K562 (cell line): ENCODE measurements at regions not wholly inside any gene's neighbourhood (a gene's known extent, or its start where the extent isn't known, plus 50 kb on each side); places are given as distances from the start of the nearest gene placed in this dataset.

Source experiments
- ATAC-seq: fragments of 200-7000 bp; cut with Tn5 transposase; 3 replicates; pipeline ENCODE4 v1.9.1; 2020; ENCODE audit warnings: moderate library complexity
- BruUV-seq: library from RNA; stranded (reverse); fragments of 400-500 nt; replicated peaks from 2 replicates; lab custom pipeline; 2021; lab: Mats Ljungman, UMichigan
- CTCF ChIA-PET: fragments of 300-600 bp; formaldehyde crosslinking; extraction: SDS; loops from one replicate; lab custom pipeline; 2021; ENCODE audit warnings: low intra/inter-chr PET ratio; lab: Yijun Ruan, JAX
- POLR2A ChIA-PET: fragments of 300-600, 350-650 bp; sonication (Branson Sonifier 250); formaldehyde crosslinking; extraction: SDS; loops from one replicate; lab custom pipeline; 2021; ENCODE audit warnings: antibody characterized with exemption, inconsistent platforms; lab: Yijun Ruan, JAX
- DNase-seq, 4 experiments: peaks; one replicate each; pipeline versions ENCODE4 v3.0.0 to v3.0.0-alpha.2; 2011 to 2018; ENCODE audit warnings: low spot score in 3 of 4, mixed read lengths in 3 of 4; ENCODE audit errors: extremely low read depth in 1 of 4
- FAIRE-seq: peaks from 2 replicates; lab custom pipeline; 2011; peaks lifted over from hg19 to GRCh38; lab: Jason Lieb, UNC
- H2AFZ ChIP-seq: 2 replicates; pipeline ENCODE4 v1.6.0; 2011; ENCODE audit warnings: low read depth, low read length, control low read depth, inconsistent platforms
- H3K27ac ChIP-seq: fragments of 200-600 bp; 3 replicates; pipeline ENCODE4 v1.8.0; 2011; ENCODE audit warnings: low read depth, mild to moderate bottlenecking, control low read depth, inconsistent platforms, low read length, moderate library complexity, mixed read lengths; ENCODE audit errors: extremely low read depth
- H3K27me3 ChIP-seq, 2 experiments: fragments of 300-600 bp in 1 of 2; 2 replicates in 1 of 2; 3 replicates in 1 of 2; pipeline versions ENCODE4 v1.6.0 to v1.8.0; 2011; ENCODE audit warnings: inconsistent platforms in 2 of 2, low read length in 2 of 2, mild to moderate bottlenecking in 1 of 2, mixed read lengths in 1 of 2, moderate library complexity in 1 of 2; ENCODE audit not compliant: control insufficient read depth in 2 of 2, insufficient read depth in 2 of 2
- H3K36me3 ChIP-seq: fragments of 300-600 bp; 3 replicates; pipeline ENCODE4 v1.8.0; 2011; ENCODE audit warnings: mild to moderate bottlenecking, low read length, inconsistent platforms; ENCODE audit not compliant: control insufficient read depth, insufficient read depth
- H3K4me1 ChIP-seq, 2 experiments: fragments of 200-600 bp in 1 of 2; replicated peaks in 1 of 2; 2 replicates in 1 of 2; 3 replicates in 1 of 2; pipeline versions ENCODE4 v1.5.1 to v1.8.0; 2011; ENCODE audit warnings: inconsistent platforms in 2 of 2, low read length in 2 of 2, mild to moderate bottlenecking in 1 of 2, mixed read lengths in 1 of 2, moderate library complexity in 1 of 2; ENCODE audit not compliant: control insufficient read depth in 2 of 2, insufficient read depth in 2 of 2
- H3K4me2 ChIP-seq: 2 replicates; pipeline ENCODE4 v1.6.1; 2011; ENCODE audit warnings: low read length, control low read depth, inconsistent platforms, mixed read lengths; ENCODE audit not compliant: insufficient read depth
- H3K4me3 ChIP-seq: fragments of 200-600 bp; sonication (generic), shearing (Covaris generic); 2 replicates; pipeline ENCODE4 v1.5.1; 2016; ENCODE audit warnings: control low read depth, inconsistent platforms
- H3K79me2 ChIP-seq: fragments of 200-600 bp; 3 replicates; pipeline ENCODE4 v1.8.0; 2011; ENCODE audit warnings: low read length, inconsistent platforms; ENCODE audit not compliant: control insufficient read depth, insufficient read depth
- H3K9ac ChIP-seq, 2 experiments: 2 replicates each; pipeline versions ENCODE4 v1.6.0 to v1.6.1; 2011; ENCODE audit warnings: low read depth in 2 of 2, low read length in 2 of 2, control low read depth in 1 of 2, inconsistent platforms in 1 of 2, mild to moderate bottlenecking in 1 of 2, mixed read lengths in 1 of 2; ENCODE audit not compliant: insufficient read depth in 1 of 2
- H3K9me1 ChIP-seq: one replicate; pipeline ENCODE4 v1.6.0; 2011; ENCODE audit warnings: inconsistent platforms, mild to moderate bottlenecking, low read length, moderate library complexity; ENCODE audit not compliant: control insufficient read depth, insufficient read depth
- H3K9me3 ChIP-seq: replicated peaks from 2 replicates; pipeline ENCODE4 v1.5.1; 2011; ENCODE audit warnings: low read depth, low read length, inconsistent platforms; ENCODE audit not compliant: control insufficient read depth, insufficient read depth
- H4K20me1 ChIP-seq: replicated peaks from 2 replicates; pipeline ENCODE4 v1.6.1; 2011; ENCODE audit warnings: low read length, inconsistent platforms, mixed read lengths; ENCODE audit not compliant: control insufficient read depth, insufficient read depth
- CCAR2 ChIP-seq: fragments of 200-400 bp; formaldehyde crosslinking; IDR thresholded peaks from 2 replicates; pipeline ENCODE4 v1.6.1; 2017; ENCODE audit warnings: mild to moderate bottlenecking, low read depth, low read length
- KHSRP ChIP-seq: fragments of 450-650 bp; IDR thresholded peaks from 2 replicates; pipeline ENCODE4 v1.6.1; 2017
- NCOA2 ChIP-seq, 2 experiments: fragments of 450-650 bp; IDR thresholded peaks; 2 replicates each; pipeline ENCODE4 v1.6.1; 2018; ENCODE audit warnings: mild to moderate bottlenecking in 2 of 2, moderate library complexity in 1 of 2; ENCODE audit not compliant: partially characterized antibody in 2 of 2
- NFE2L1 ChIP-seq: fragments of 450-650 bp; IDR thresholded peaks from 2 replicates; pipeline ENCODE4 v1.6.1; 2016; ENCODE audit warnings: missing genetic modification characterization, low read depth, mild to moderate bottlenecking, missing compliant biosample characterization, moderate library complexity, borderline replicate concordance
- PHB2 ChIP-seq: fragments of 450-650 bp; IDR thresholded peaks from 2 replicates; pipeline ENCODE4 v1.6.1; 2017; ENCODE audit warnings: low read depth
- PML ChIP-seq: IDR thresholded peaks from 2 replicates; pipeline ENCODE4 v1.6.1; 2012; ENCODE audit warnings: low read length, inconsistent platforms
- ZFP1 ChIP-seq: fragments of 450-650 bp; formaldehyde crosslinking; IDR thresholded peaks from 2 replicates; pipeline ENCODE4 v1.4.0; 2020; ENCODE audit warnings: mild to moderate bottlenecking, mixed read lengths
- in situ Hi-C: fragments of 300-500 bp; cut with MboI; formaldehyde crosslinking; loops from 4 replicates; pipeline ENCODE4 v1.15.0; 2018; ENCODE audit warnings: inconsistent platforms, mixed read lengths
- intact Hi-C: fragments of 100-400 bp; cut with micrococcal nuclease; formaldehyde crosslinking; loops from 2 replicates; pipeline ENCODE4 v1.14.2; 2022
- TF ChIP-seq, protein P1 (sequence below), 2 experiments: fragments of 450-650 bp; IDR thresholded peaks; 2 replicates each; pipeline ENCODE4 v1.6.1; 2018; ENCODE audit warnings: mild to moderate bottlenecking in 2 of 2, low read depth in 1 of 2; ENCODE audit not compliant: partially characterized antibody in 2 of 2

GRCh38 chr2:160635488-160635887 is 141.9 kb upstream of the RBMS1 start (continued):
- TF ChIP-seq, protein P1, sequence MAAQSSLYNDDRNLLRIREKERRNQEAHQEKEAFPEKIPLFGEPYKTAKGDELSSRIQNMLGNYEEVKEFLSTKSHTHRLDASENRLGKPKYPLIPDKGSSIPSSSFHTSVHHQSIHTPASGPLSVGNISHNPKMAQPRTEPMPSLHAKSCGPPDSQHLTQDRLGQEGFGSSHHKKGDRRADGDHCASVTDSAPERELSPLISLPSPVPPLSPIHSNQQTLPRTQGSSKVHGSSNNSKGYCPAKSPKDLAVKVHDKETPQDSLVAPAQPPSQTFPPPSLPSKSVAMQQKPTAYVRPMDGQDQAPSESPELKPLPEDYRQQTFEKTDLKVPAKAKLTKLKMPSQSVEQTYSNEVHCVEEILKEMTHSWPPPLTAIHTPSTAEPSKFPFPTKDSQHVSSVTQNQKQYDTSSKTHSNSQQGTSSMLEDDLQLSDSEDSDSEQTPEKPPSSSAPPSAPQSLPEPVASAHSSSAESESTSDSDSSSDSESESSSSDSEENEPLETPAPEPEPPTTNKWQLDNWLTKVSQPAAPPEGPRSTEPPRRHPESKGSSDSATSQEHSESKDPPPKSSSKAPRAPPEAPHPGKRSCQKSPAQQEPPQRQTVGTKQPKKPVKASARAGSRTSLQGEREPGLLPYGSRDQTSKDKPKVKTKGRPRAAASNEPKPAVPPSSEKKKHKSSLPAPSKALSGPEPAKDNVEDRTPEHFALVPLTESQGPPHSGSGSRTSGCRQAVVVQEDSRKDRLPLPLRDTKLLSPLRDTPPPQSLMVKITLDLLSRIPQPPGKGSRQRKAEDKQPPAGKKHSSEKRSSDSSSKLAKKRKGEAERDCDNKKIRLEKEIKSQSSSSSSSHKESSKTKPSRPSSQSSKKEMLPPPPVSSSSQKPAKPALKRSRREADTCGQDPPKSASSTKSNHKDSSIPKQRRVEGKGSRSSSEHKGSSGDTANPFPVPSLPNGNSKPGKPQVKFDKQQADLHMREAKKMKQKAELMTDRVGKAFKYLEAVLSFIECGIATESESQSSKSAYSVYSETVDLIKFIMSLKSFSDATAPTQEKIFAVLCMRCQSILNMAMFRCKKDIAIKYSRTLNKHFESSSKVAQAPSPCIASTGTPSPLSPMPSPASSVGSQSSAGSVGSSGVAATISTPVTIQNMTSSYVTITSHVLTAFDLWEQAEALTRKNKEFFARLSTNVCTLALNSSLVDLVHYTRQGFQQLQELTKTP (IDR thresholded peaks at IDR 0.05; ENCODE audit: low read depth in 1 of 2, partially characterized antibody in 2 of 2) = no peak
- TF ChIP-seq, all 486 proteins: peak for 0

GRCh38 chr2:160639472-160639871 is 145.9 kb upstream of the RBMS1 start:
- TF ChIP-seq NFE2L1 (tag) = no peak
- no peak for TF ChIP-seq KHSRP
- TF ChIP-seq PHB2 = no peak
- TF ChIP-seq PML = no peak
- TF ChIP-seq CCAR2 = no peak
- TF ChIP-seq NCOA2 (IDR thresholded peaks at IDR 0.05; ENCODE audit: partially characterized antibody in 2 of 2) = no peak
- TF ChIP-seq ZFP1 = 0 out of 2 replicates have a peak, but pooled peaks have one; percentile 49
- CTCF ChIA-PET = no interaction called here
- in situ Hi-C loops = no loop called here
- BruUV-seq = no TSS peak
- H3K79me2 ChIP-seq = no peaks in the 10 kb centered on the region
- H3K36me3 ChIP-seq = no peaks in the 10 kb centered on the region
- H3K4me2 ChIP-seq = no peak overlapping the region
- H3K4me3 ChIP-seq = no peak overlapping the region
- H4K20me1 ChIP-seq = no peaks in the 10 kb centered on the region
- no peak overlapping the region for H3K27ac ChIP-seq
- FAIRE-seq (no peak), ATAC-seq (no peak), DNase-seq (no peak)
- H3K9me3 ChIP-seq = 0 out of 2 replicates have a peak, but pooled peaks cover 2% of the 10 kb centered on the region
- H2AFZ ChIP-seq = no peak overlapping the region
- no peaks in the 10 kb centered on the region for H3K4me1 ChIP-seq
- no peak overlapping the region for H3K9ac ChIP-seq
- POLR2A ChIA-PET = no interaction called here
- no peaks in the 10 kb centered on the region for H3K27me3 ChIP-seq
- intact Hi-C loops = no loop called here
- no peaks in the 10 kb centered on the region for H3K9me1 ChIP-seq
